H1 (cell line): ENCODE measurements at regions not wholly inside any gene's neighbourhood (a gene's known extent, or its start where the extent isn't known, plus 50 kb on each side); places are given as distances from the start of the nearest gene placed in this dataset.

Experiments
- CHD1 ChIP-seq: IDR thresholded peaks from 2 replicates; pipeline ENCODE4 v1.6.1; 2012; ENCODE audit warnings: low read depth, low read length, improper control_type of control experiment
- CHD2 ChIP-seq: IDR thresholded peaks from 2 replicates; pipeline ENCODE4 v1.6.1; 2012; ENCODE audit warnings: low read length, improper control_type of control experiment
- CREB1 ChIP-seq: IDR thresholded peaks from 2 replicates; pipeline ENCODE4 v1.6.1; 2012; ENCODE audit warnings: inconsistent platforms
- CTCF ChIP-seq, 3 experiments: IDR thresholded peaks; 1 replicate in 2 of 3; 2 replicates in 1 of 3; pipeline versions ENCODE4 v1.5.1 to v1.6.1; 2011; ENCODE audit warnings: low read length in 3 of 3, mild to moderate bottlenecking in 3 of 3, inconsistent platforms in 2 of 3, low read depth in 1 of 3, moderate library complexity in 1 of 3; ENCODE audit not compliant: insufficient read depth in 1 of 3; ENCODE audit errors: control extremely low read depth in 1 of 3
- EP300 ChIP-seq, 2 experiments: IDR thresholded peaks; 1 replicate in 1 of 2; 2 replicates in 1 of 2; pipeline ENCODE4 v1.6.1; 2011 to 2012; ENCODE audit warnings: low read depth in 2 of 2, low read length in 2 of 2, mild to moderate bottlenecking in 2 of 2, borderline replicate concordance in 1 of 2, inconsistent platforms in 1 of 2, moderate library complexity in 1 of 2
- EZH2 ChIP-seq: fragments of 200-600 bp; sonication (generic); IDR thresholded peaks from 2 replicates; pipeline ENCODE4 v1.7.1; 2012; ENCODE audit warnings: low read depth, mild to moderate bottlenecking, moderate library complexity, low read length, inconsistent platforms; ENCODE audit not compliant: severe bottlenecking
- JUND ChIP-seq: IDR thresholded peaks from 2 replicates; pipeline ENCODE4 v1.6.1; 2011; ENCODE audit warnings: mild to moderate bottlenecking, improper control_type of control experiment, low read length
- MAFK ChIP-seq: IDR thresholded peaks from 2 replicates; pipeline ENCODE4 v1.6.1; 2012; ENCODE audit warnings: low read depth, mild to moderate bottlenecking, improper control_type of control experiment, low read length
- POLR2AphosphoS5 ChIP-seq: IDR thresholded peaks from 2 replicates; pipeline ENCODE4 v1.6.1; 2011; ENCODE audit warnings: low read depth, low read length
- RFX5 ChIP-seq: IDR thresholded peaks from 2 replicates; pipeline ENCODE4 v1.6.1; 2011; ENCODE audit warnings: low read depth, low read length, improper control_type of control experiment, borderline replicate concordance
- TAF1 ChIP-seq: IDR thresholded peaks from 2 replicates; pipeline ENCODE4 v1.6.1; 2011; ENCODE audit warnings: mild to moderate bottlenecking, low read depth, low read length

GRCh38 chr1:82788038-82788437 lies 987.3 kb downstream of the ADGRL2 start:
- TF ChIP-seq CTCF (IDR thresholded peaks at IDR 0.05; ENCODE audit: control extremely low read depth in 1 of 3, insufficient read depth in 1 of 3, low read depth in 1 of 3, low read length in 3 of 3): no peak
- TF ChIP-seq CHD2: no peak
- TF ChIP-seq CHD1: no peak
- no peak for TF ChIP-seq RFX5
- no peak for TF ChIP-seq TAF1
- no peak for TF ChIP-seq POLR2AphosphoS5
- no peak for TF ChIP-seq EZH2
- no peak for TF ChIP-seq JUND
- TF ChIP-seq CREB1: no peak
- no peak for TF ChIP-seq MAFK
- TF ChIP-seq EP300 (IDR thresholded peaks at IDR 0.05; ENCODE audit: borderline replicate concordance in 1 of 2, low read depth in 2 of 2, low read length in 2 of 2): no peak
